Fibroblast of skin of left biceps (primary cell): ENCODE measurements at regions not wholly inside any gene's neighbourhood (a gene's known extent, or its start where the extent isn't known, plus 50 kb on each side); places are given as distances from the start of the nearest gene placed in this dataset.
"Not testable (repeated sequence)": the region's sequence is repeated elsewhere in the genome, so short reads cannot be mapped to it uniquely, and the experiment has no call there.

Experiments
- DNase-seq, 2 experiments: peaks; one replicate each; pipeline ENCODE4 v3.0.0-alpha.2; 2013; ENCODE audit warnings: low read depth in 2 of 2

- DNase-seq: peak; percentile 84
Measured at GRCh38 chr1:30378991-30379581, 344.3 kb downstream of the MATN1 start.

- no peak for DNase-seq
Measured at GRCh38 chr1:30378003-30378596, 345.3 kb downstream of the MATN1 start.

GRCh38 chr1:30377230-30378002, 346.0 kb downstream of the MATN1 start:
- DNase-seq: no peak

- no peak for DNase-seq
Measured at GRCh38 chr1:30376054-30376697, 347.2 kb downstream of the MATN1 start.

- DNase-seq: no peak
Measured at GRCh38 chr1:30375156-30375555, 348.2 kb downstream of the MATN1 start.

GRCh38 chr1:30374400-30375070, 348.9 kb downstream of the MATN1 start:
- DNase-seq: no peak

- DNase-seq: no peak
Measured at GRCh38 chr1:30373471-30374399, 349.6 kb downstream of the MATN1 start.

GRCh38 chr1:30372792-30373433, 350.5 kb downstream of the MATN1 start:
- no peak for DNase-seq

- DNase-seq: no peak
Measured at GRCh38 chr1:30371888-30372791, 351.2 kb downstream of the MATN1 start.

GRCh38 chr1:30371179-30371788, 352.1 kb downstream of the MATN1 start:
- DNase-seq: no peak

- DNase-seq: no peak
Measured at GRCh38 chr1:30368651-30369240, 354.6 kb downstream of the MATN1 start.

- DNase-seq: no peak
Measured at GRCh38 chr1:30366911-30367310, 356.5 kb downstream of the MATN1 start.

- no peak for DNase-seq
Measured at GRCh38 chr1:30366199-30366598, 357.2 kb downstream of the MATN1 start.

DNA sequence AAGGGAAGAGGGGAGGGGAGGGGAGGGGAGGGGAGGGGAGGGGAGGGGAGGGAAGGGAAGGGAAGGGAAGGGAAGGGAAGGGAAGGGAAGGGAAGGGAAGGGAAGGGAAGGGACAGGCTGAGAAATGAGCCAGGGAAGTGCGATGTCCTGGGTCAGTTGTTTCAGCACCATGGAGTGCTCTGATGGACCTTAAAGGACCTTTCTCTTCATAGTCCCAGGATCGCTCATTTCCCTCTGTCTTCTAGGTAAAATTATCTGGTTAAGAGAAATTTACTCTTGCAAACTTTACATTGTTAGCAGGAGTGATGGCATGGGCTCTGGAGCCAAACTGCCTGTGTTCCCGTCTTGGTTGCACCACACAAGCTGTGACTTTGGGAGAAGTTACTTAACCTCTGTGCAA, 357.8 kb downstream of the MATN1 start:
- DNase-seq: no peak

- DNase-seq: no peak
Measured at GRCh38 chr1:30363031-30363430, 360.4 kb downstream of the MATN1 start.

- no peak for DNase-seq
Measured at GRCh38 chr1:30362603-30362990, 360.8 kb downstream of the MATN1 start.

- not testable (repeated sequence) for DNase-seq
Measured at GRCh38 chr1:30361890-30362602, 361.3 kb downstream of the MATN1 start.

DNA sequence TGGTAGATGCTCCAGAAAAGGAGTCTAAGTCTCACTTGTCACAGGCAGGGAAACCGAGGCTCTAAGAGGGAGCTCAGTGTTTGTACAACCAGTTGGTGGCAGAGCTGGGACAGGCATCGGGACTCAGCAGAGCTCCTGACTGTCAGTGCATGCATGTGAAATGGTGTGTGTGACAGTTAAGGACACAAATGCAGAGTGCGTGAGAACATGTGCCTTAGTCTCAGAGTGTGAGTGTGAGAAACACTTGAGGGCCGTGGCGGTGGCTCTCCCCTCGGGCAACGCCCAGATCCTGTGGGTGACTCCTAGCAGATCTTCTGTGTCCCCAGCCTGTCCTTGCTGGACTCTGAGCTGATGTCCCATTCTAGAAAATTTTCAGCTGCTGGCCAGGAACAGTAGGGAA, 362.6 kb downstream of the MATN1 start:
- DNase-seq: no peak
